GM12878 (cell line): ENCODE measurements at regions not wholly inside any gene's neighbourhood (a gene's known extent, or its start where the extent isn't known, plus 50 kb on each side); places are given as distances from the start of the nearest gene placed in this dataset.

ENCODE experiments used
- ATAC-seq: fragments of 200-7000 bp; cut with Tn5 transposase; 3 replicates; pipeline ENCODE4 v1.9.1; 2020; ENCODE audit warnings: mild to moderate bottlenecking, moderate library complexity
- BruUV-seq: library from RNA; stranded (reverse); fragments of 400-500 nt; replicated peaks from 2 replicates; lab custom pipeline; 2021; lab: Mats Ljungman, UMichigan
- CTCF ChIA-PET: fragments of 300-600 bp; sonication (Branson Sonifier 250); formaldehyde crosslinking; extraction: SDS; loops from one replicate; lab custom pipeline; 2021; ENCODE audit warnings: inconsistent platforms; lab: Yijun Ruan, JAX
- POLR2A ChIA-PET: fragments of 350-600 bp; formaldehyde crosslinking; extraction: SDS; loops from one replicate; lab custom pipeline; 2021; ENCODE audit warnings: inconsistent platforms; lab: Charles Lee
- RAD21 ChIA-PET: fragments of 300-600 bp; sonication (Branson Sonifier 250); formaldehyde crosslinking; loops from one replicate; lab custom pipeline; 2023; ENCODE audit warnings: antibody characterized with exemption; ENCODE audit not compliant: unreplicated experiment; lab: Charles Lee
- SMC1A ChIA-PET: fragments of 300-600 bp; sonication (Branson Sonifier 250); formaldehyde crosslinking; loops from one replicate; lab custom pipeline; 2023; ENCODE audit not compliant: unreplicated experiment, uncharacterized antibody; lab: Charles Lee
- DNase-seq: peaks from one replicate; pipeline ENCODE4 v3.0.0-alpha.2; 2011; ENCODE audit warnings: low read depth, low spot score
- FAIRE-seq: peaks from 3 replicates; lab custom pipeline; 2011; peaks lifted over from hg19 to GRCh38; lab: Jason Lieb, UNC
- H2AFZ ChIP-seq: 2 replicates; pipeline ENCODE4 v1.6.0; 2011; ENCODE audit warnings: low read depth, low read length, control low read depth; ENCODE audit not compliant: control insufficient read depth
- H3K27ac ChIP-seq: 2 replicates; pipeline ENCODE4 v1.5.1; 2011; ENCODE audit warnings: control low read depth; ENCODE audit not compliant: control insufficient read depth, insufficient read depth
- H3K27me3 ChIP-seq, 2 experiments: replicated peaks in 1 of 2; 2 replicates each; pipeline versions ENCODE4 v1.6.0 to v1.6.1; 2011; ENCODE audit warnings: low read length in 1 of 2; ENCODE audit not compliant: control insufficient read depth in 2 of 2, insufficient read depth in 2 of 2
- H3K36me3 ChIP-seq, 2 experiments: 2 replicates each; pipeline ENCODE4 v1.5.1; 2011; ENCODE audit warnings: low read length in 1 of 2; ENCODE audit not compliant: control insufficient read depth in 2 of 2, insufficient read depth in 2 of 2
- H3K4me1 ChIP-seq: 2 replicates; pipeline ENCODE4 v1.6.1; 2011; ENCODE audit warnings: mild to moderate bottlenecking, low read length, moderate library complexity, mixed read lengths; ENCODE audit not compliant: control insufficient read depth, insufficient read depth
- H3K4me2 ChIP-seq: 2 replicates; pipeline ENCODE4 v1.6.0; 2011; ENCODE audit warnings: control low read depth; ENCODE audit not compliant: control insufficient read depth, insufficient read depth
- H3K4me3 ChIP-seq: fragments of 200-600 bp; sonication (generic); 2 replicates; pipeline ENCODE4 v1.5.1; 2016
- H3K79me2 ChIP-seq: 2 replicates; pipeline ENCODE4 v1.6.0; 2011; ENCODE audit warnings: low read length; ENCODE audit not compliant: control insufficient read depth, insufficient read depth
- H3K9ac ChIP-seq: 2 replicates; pipeline ENCODE4 v1.8.0; 2011; ENCODE audit warnings: low read length, control low read depth, mixed read lengths; ENCODE audit not compliant: control insufficient read depth, insufficient read depth
- H3K9me3 ChIP-seq: replicated peaks from 3 replicates; pipeline ENCODE4 v1.5.1; 2011; ENCODE audit warnings: mild to moderate bottlenecking, low read length; ENCODE audit not compliant: control insufficient read depth, insufficient read depth
- H4K20me1 ChIP-seq: 2 replicates; pipeline ENCODE4 v1.6.0; 2011; ENCODE audit not compliant: control insufficient read depth, insufficient read depth
- ATF3 ChIP-seq: IDR thresholded peaks from 2 replicates; pipeline ENCODE4 v1.6.1; 2011; ENCODE audit warnings: low read depth, mild to moderate bottlenecking, low read length, moderate library complexity, borderline replicate concordance; ENCODE audit errors: extremely low read depth
- BCL11A ChIP-seq: IDR thresholded peaks from 2 replicates; pipeline ENCODE4 v1.6.1; 2011; ENCODE audit warnings: low read depth, low read length
- BMI1 ChIP-seq: fragments of 450-650 bp; IDR thresholded peaks from 2 replicates; pipeline ENCODE4 v1.6.1; 2016; ENCODE audit warnings: mild to moderate bottlenecking, moderate library complexity, borderline replicate concordance
- E2F8 ChIP-seq: fragments of 450-650 bp; IDR thresholded peaks from 2 replicates; pipeline ENCODE4 v1.6.1; 2018; ENCODE audit warnings: mild to moderate bottlenecking, low read depth, moderate library complexity; ENCODE audit not compliant: partially characterized antibody
- EP300 ChIP-seq, 2 experiments: fragments of 150-350 bp in 1 of 2; IDR thresholded peaks; 2 replicates each; pipeline ENCODE4 v1.6.1; 2011 to 2012; ENCODE audit warnings: low read depth in 2 of 2, low read length in 2 of 2, borderline replicate concordance in 1 of 2, improper control_type of control experiment in 1 of 2, inconsistent platforms in 1 of 2; ENCODE audit not compliant: control insufficient read depth in 1 of 2
- FOS ChIP-seq: IDR thresholded peaks from 3 replicates; pipeline ENCODE4 v1.6.1; 2011; ENCODE audit warnings: borderline replicate concordance; ENCODE audit not compliant: insufficient read length; ENCODE audit errors: extremely low read depth
- GATAD2B ChIP-seq: fragments of 450-650 bp; conservative IDR thresholded peaks from 2 replicates; pipeline ENCODE4 v1.6.1; 2017; ENCODE audit warnings: low read depth, mild to moderate bottlenecking, moderate library complexity
- HDAC2 ChIP-seq: fragments of 200-600 bp; sonication (generic); IDR thresholded peaks from 2 replicates; pipeline ENCODE4 v1.6.1; 2017
- MEF2B ChIP-seq: fragments of 450-650 bp; IDR thresholded peaks from 2 replicates; pipeline ENCODE4 v1.6.1; 2018; ENCODE audit warnings: mild to moderate bottlenecking, moderate library complexity; ENCODE audit not compliant: partially characterized antibody, poor library complexity, severe bottlenecking
- NFYB ChIP-seq: IDR thresholded peaks from 2 replicates; pipeline ENCODE4 v1.6.1; 2011; ENCODE audit warnings: low read depth, mild to moderate bottlenecking, low read length, improper control_type of control experiment, moderate library complexity; ENCODE audit not compliant: insufficient read depth
- PBX3 ChIP-seq: IDR thresholded peaks from 2 replicates; pipeline ENCODE4 v1.6.1; 2011; ENCODE audit warnings: mild to moderate bottlenecking, low read depth, low read length, moderate library complexity; ENCODE audit not compliant: insufficient replicate concordance
- POLR2A ChIP-seq: IDR thresholded peaks from 2 replicates; pipeline ENCODE4 v1.6.1; 2011; ENCODE audit warnings: low read depth, mild to moderate bottlenecking, low read length
- RAD51 ChIP-seq: fragments of 450-650 bp; IDR thresholded peaks from 2 replicates; pipeline ENCODE4 v1.6.1; 2016; ENCODE audit warnings: moderate library complexity, mild to moderate bottlenecking, inconsistent platforms
- RB1 ChIP-seq: fragments of 450-650 bp; formaldehyde crosslinking; IDR thresholded peaks from 2 replicates; pipeline ENCODE4 v1.6.1; 2017; ENCODE audit warnings: mild to moderate bottlenecking, borderline replicate concordance
- RBBP5 ChIP-seq: fragments of 200-600 bp; sonication (generic); conservative IDR thresholded peaks from 2 replicates; pipeline ENCODE4 v1.6.1; 2016
- SIN3A ChIP-seq: IDR thresholded peaks from 2 replicates; pipeline ENCODE4 v1.6.1; 2012; ENCODE audit warnings: low read depth, low read length, improper control_type of control experiment
- SMC3 ChIP-seq: IDR thresholded peaks from 2 replicates; pipeline ENCODE4 v1.6.1; 2011; ENCODE audit warnings: low read length, improper control_type of control experiment, borderline replicate concordance
- SREBF2 ChIP-seq: IDR thresholded peaks from 2 replicates; pipeline ENCODE4 v1.6.1; 2012; ENCODE audit warnings: mild to moderate bottlenecking, low read length
- SRF ChIP-seq, 2 experiments: IDR thresholded peaks; 2 replicates each; pipeline ENCODE4 v1.6.1; 2011; ENCODE audit warnings: low read depth in 2 of 2, low read length in 2 of 2, mild to moderate bottlenecking in 1 of 2, moderate library complexity in 1 of 2
- SUPT20H ChIP-seq: IDR thresholded peaks from 2 replicates; pipeline ENCODE4 v1.6.1; 2011; ENCODE audit warnings: low read depth, mild to moderate bottlenecking, low read length, moderate library complexity, borderline replicate concordance; ENCODE audit not compliant: control insufficient read depth
- TCF3 ChIP-seq: IDR thresholded peaks from 2 replicates; pipeline ENCODE4 v1.6.1; 2012; ENCODE audit warnings: low read depth, mild to moderate bottlenecking, low read length, borderline replicate concordance; ENCODE audit not compliant: insufficient read depth
- YBX1 ChIP-seq: fragments of 450-650 bp; IDR thresholded peaks from 2 replicates; pipeline ENCODE4 v1.6.1; 2016; ENCODE audit warnings: antibody characterized with exemption
- ZSCAN29 ChIP-seq: fragments of 450-650 bp; IDR thresholded peaks from 2 replicates; pipeline ENCODE4 v1.6.1; 2017; ENCODE audit warnings: mild to moderate bottlenecking, moderate library complexity
- WGBS: methylation state at CpG from one replicate; pipeline ENCODE4 v1.1.6; 2016; ENCODE audit warnings: low lambda C conversion rate; ENCODE audit not compliant: insufficient replicate concordance, insufficient coverage; ENCODE audit errors: missing lambda C conversion rate; 5-methylcytosine and 5-hydroxymethylcytosine counted together
- in situ Hi-C: fragments of 300-500 bp; cut with MboI; formaldehyde crosslinking; loops from 9 replicates; pipeline ENCODE4 v1.14.3; 2018; ENCODE audit warnings: mixed read lengths
- intact Hi-C: fragments of 100-400 bp; cut with micrococcal nuclease; formaldehyde crosslinking; loops from one replicate; pipeline ENCODE4 v1.14.2; 2022; ENCODE audit not compliant: unreplicated experiment

GRCh38 chr10:105827133-105827532 lies 1186.0 kb downstream of the SORCS3 start:
- ChIA-PET RAD21 (interaction anchor here (0.9 to 2.5 kb wide), 6 partner anchors 15 to 122 kb away, joined by 3 to 12 read pairs (median 4); no protein-coding TSS in a partner anchor), CTCF (interaction anchor here (0.6 to 3.6 kb wide), 6 partner anchors 17 to 123 kb away, joined by 3 to 13 read pairs (median 3); no protein-coding TSS in a partner anchor), SMC1A (interaction anchor here (0.7 to 3.2 kb wide), 9 partner anchors 9 to 95 kb away, joined by 3 to 21 read pairs (median 4); no protein-coding TSS in a partner anchor), POLR2A (interaction anchor here (0.8 kb wide), 1 partner anchor 10 kb away, joined by 3 read pairs; no protein-coding TSS in a partner anchor)
- no peaks in the 10 kb centered on the region for H3K79me2 ChIP-seq
- no TSS peak for BruUV-seq
- no peak for FAIRE-seq
- intact Hi-C loops = no loop called here
- no peaks in the 10 kb centered on the region for H3K9me3 ChIP-seq
- DNase-seq = no peak
- no peaks in the 10 kb centered on the region for H3K27me3 ChIP-seq
- H3K36me3 ChIP-seq = no peaks in the 10 kb centered on the region
- H3K27ac ChIP-seq = no peak overlapping the region
- in situ Hi-C loops = no loop called here
- no peaks in the 10 kb centered on the region for H3K4me1 ChIP-seq
- no peak overlapping the region for H2AFZ ChIP-seq
- H3K4me2 ChIP-seq = no peak overlapping the region
- no peak overlapping the region for H3K9ac ChIP-seq
- 6% methylated on average over 1 of the region's 1 CpG for WGBS
- no peaks in the 10 kb centered on the region for H4K20me1 ChIP-seq
- no peak overlapping the region for H3K4me3 ChIP-seq
- ATAC-seq = peak; percentile 97
- TF ChIP-seq PBX3 = no peak
- no peak for TF ChIP-seq RAD51
- no peak for TF ChIP-seq FOS
- TF ChIP-seq SUPT20H = no peak
- TF ChIP-seq HDAC2 = no peak
- no peak for TF ChIP-seq E2F8
- peak; percentile 87; the same call in 1 of the 2 replicates for TF ChIP-seq BCL11A
- TF ChIP-seq SIN3A = no peak
- no peak for TF ChIP-seq TCF3
- no peak for TF ChIP-seq YBX1
- TF ChIP-seq SRF (IDR thresholded peaks at IDR 0.05; ENCODE audit: low read depth in 2 of 2, low read length in 2 of 2) = no peak
- no peak for TF ChIP-seq ZSCAN29
- no peak for TF ChIP-seq SMC3
- TF ChIP-seq RBBP5 = no peak
- peak in 1 of 2 experiments; percentile 58; a peak in 2 of 4 replicates for TF ChIP-seq EP300 (IDR thresholded peaks at IDR 0.05; ENCODE audit: borderline replicate concordance in 1 of 2, control insufficient read depth in 1 of 2, low read depth in 2 of 2, low read length in 2 of 2)
- no peak for TF ChIP-seq NFYB
- TF ChIP-seq GATAD2B = no peak
- 0 out of 2 replicates have a peak, but pooled peaks have one; percentile 47 for TF ChIP-seq BMI1
- no peak for TF ChIP-seq SREBF2
- TF ChIP-seq RB1 = no peak
- TF ChIP-seq MEF2B = no peak
- TF ChIP-seq ATF3 = no peak
- no peak for TF ChIP-seq POLR2A
